ENCODE measurements at regions not wholly inside any gene's neighbourhood (a gene's known extent, or its start where the extent isn't known, plus 50 kb on each side); places are given as distances from the start of the nearest gene placed in this dataset.

- DNase-seq: no peak
- Mint-ChIP-seq H3K27ac (no peak overlapping the region), H3K36me3 (no peaks in the 10 kb centered on the region), H3K4me1 (ENCODE audit: low read depth) (no peaks in the 10 kb centered on the region), H3K4me3 (no peak overlapping the region), H3K27me3 (peaks cover 2% of the 10 kb centered on the region), H3K9me3 (no peaks in the 10 kb centered on the region)
- ChIA-PET POLR2A (no interaction called here), CTCF (no interaction called here)
- intact Hi-C loops (cut with micrococcal nuclease): no loop called here
These were observed 91.3 kb upstream of the TMEM106B start for GRCh38 chr7:12119620-12120303.

- ChIA-PET CTCF (no interaction called here), POLR2A (no interaction called here)
- Mint-ChIP-seq H3K4me1 (ENCODE audit: low read depth) (no peaks in the 10 kb centered on the region), H3K27ac (no peak overlapping the region), H3K9me3 (no peaks in the 10 kb centered on the region), H3K4me3 (no peak overlapping the region), H3K36me3 (no peaks in the 10 kb centered on the region), H3K27me3 (peaks cover 4% of the 10 kb centered on the region)
- intact Hi-C loops (cut with micrococcal nuclease): no loop called here
- DNase-seq: no peak
These were observed 90.5 kb upstream of the TMEM106B start for GRCh38 chr7:12120632-12121031.

GRCh38 chr7:12123172-12123571, 87.9 kb upstream of the TMEM106B start:
- H3K27me3 Mint-ChIP-seq: peaks cover 4% of the 10 kb centered on the region
- no peak for DNase-seq
- no peaks in the 10 kb centered on the region for H3K9me3 Mint-ChIP-seq
- H3K4me3 Mint-ChIP-seq: no peak overlapping the region
- intact Hi-C loops (cut with micrococcal nuclease): no loop called here
- ChIA-PET POLR2A (no interaction called here), CTCF (no interaction called here)
- H3K36me3 Mint-ChIP-seq: no peaks in the 10 kb centered on the region
- no peak overlapping the region for H3K27ac Mint-ChIP-seq
- H3K4me1 Mint-ChIP-seq (ENCODE audit: low read depth): no peaks in the 10 kb centered on the region

- Mint-ChIP-seq H3K9me3 (no peaks in the 10 kb centered on the region), H3K27me3 (peaks cover 4% of the 10 kb centered on the region), H3K27ac (no peak overlapping the region), H3K4me3 (no peak overlapping the region), H3K36me3 (no peaks in the 10 kb centered on the region), H3K4me1 (ENCODE audit: low read depth) (no peaks in the 10 kb centered on the region)
- intact Hi-C loops (cut with micrococcal nuclease): no loop called here
- no peak for DNase-seq
- CTCF ChIA-PET: no interaction called here
- POLR2A ChIA-PET: no interaction called here
These were observed 87.1 kb upstream of the TMEM106B start for GRCh38 chr7:12124028-12124427.

GRCh38 chr7:12127455-12127854, 83.6 kb upstream of the TMEM106B start:
- ChIA-PET POLR2A (no interaction called here), CTCF (no interaction called here)
- Mint-ChIP-seq H3K27ac (no peak overlapping the region), H3K27me3 (peaks cover 4% of the 10 kb centered on the region), H3K4me3 (no peak overlapping the region), H3K36me3 (no peaks in the 10 kb centered on the region), H3K9me3 (peaks cover 5% of the 10 kb centered on the region), H3K4me1 (ENCODE audit: low read depth) (peaks cover 11% of the 10 kb centered on the region)
- intact Hi-C loops (cut with micrococcal nuclease): no loop called here
- DNase-seq: no peak

GRCh38 chr7:12130609-12131008, 80.5 kb upstream of the TMEM106B start:
- H3K4me3 Mint-ChIP-seq: no peak overlapping the region
- no peaks in the 10 kb centered on the region for H3K27me3 Mint-ChIP-seq
- peaks cover 3% of the 10 kb centered on the region for H3K36me3 Mint-ChIP-seq
- intact Hi-C loops (cut with micrococcal nuclease): loop anchor here (2.0 kb wide), 1 partner anchor 126 kb away; no protein-coding TSS in a partner anchor
- H3K4me1 Mint-ChIP-seq (ENCODE audit: low read depth): peaks cover 11% of the 10 kb centered on the region
- DNase-seq: no peak
- H3K9me3 Mint-ChIP-seq: peaks cover 11% of the 10 kb centered on the region
- no peak overlapping the region for H3K27ac Mint-ChIP-seq
- POLR2A ChIA-PET: no interaction called here
- CTCF ChIA-PET: no interaction called here

GRCh38 chr7:12131122-12131521, 80.0 kb upstream of the TMEM106B start:
- H3K27me3 Mint-ChIP-seq: no peaks in the 10 kb centered on the region
- H3K4me3 Mint-ChIP-seq: no peak overlapping the region
- no peak overlapping the region for H3K27ac Mint-ChIP-seq
- POLR2A ChIA-PET: no interaction called here
- H3K4me1 Mint-ChIP-seq (ENCODE audit: low read depth): peaks cover 11% of the 10 kb centered on the region
- no peak for DNase-seq
- intact Hi-C loops (cut with micrococcal nuclease): loop anchor here (2.0 kb wide), 1 partner anchor 126 kb away; no protein-coding TSS in a partner anchor
- CTCF ChIA-PET: no interaction called here
- H3K9me3 Mint-ChIP-seq: peaks cover 11% of the 10 kb centered on the region
- H3K36me3 Mint-ChIP-seq: peaks cover 3% of the 10 kb centered on the region

- ChIA-PET CTCF (no interaction called here), POLR2A (no interaction called here)
- H3K36me3 Mint-ChIP-seq: peaks cover 3% of the 10 kb centered on the region
- peaks cover 11% of the 10 kb centered on the region for H3K4me1 Mint-ChIP-seq (ENCODE audit: low read depth)
- no peak overlapping the region for H3K4me3 Mint-ChIP-seq
- H3K9me3 Mint-ChIP-seq: peaks cover 11% of the 10 kb centered on the region
- H3K27me3 Mint-ChIP-seq: no peaks in the 10 kb centered on the region
- H3K27ac Mint-ChIP-seq: no peak overlapping the region
- DNase-seq: no peak
- intact Hi-C loops (cut with micrococcal nuclease): no loop called here
These were observed 77.2 kb upstream of the TMEM106B start for GRCh38 chr7:12133865-12134264.

- H3K27ac Mint-ChIP-seq: no peak overlapping the region
- H3K9me3 Mint-ChIP-seq: peaks cover 11% of the 10 kb centered on the region
- H3K36me3 Mint-ChIP-seq: peaks cover 3% of the 10 kb centered on the region
- no peaks in the 10 kb centered on the region for H3K27me3 Mint-ChIP-seq
- ChIA-PET POLR2A (no interaction called here), CTCF (no interaction called here)
- H3K4me3 Mint-ChIP-seq: no peak overlapping the region
- peaks cover 2% of the 10 kb centered on the region for H3K4me1 Mint-ChIP-seq (ENCODE audit: low read depth)
- DNase-seq: no peak
- intact Hi-C loops (cut with micrococcal nuclease): no loop called here
These were observed 74.6 kb upstream of the TMEM106B start for GRCh38 chr7:12136523-12136922.

- ChIA-PET POLR2A (no interaction called here), CTCF (no interaction called here)
- DNase-seq: no peak
- H3K4me3 Mint-ChIP-seq: no peak overlapping the region
- intact Hi-C loops (cut with micrococcal nuclease): no loop called here
- H3K27me3 Mint-ChIP-seq: no peaks in the 10 kb centered on the region
- H3K4me1 Mint-ChIP-seq (ENCODE audit: low read depth): no peaks in the 10 kb centered on the region
- peaks cover 8% of the 10 kb centered on the region for H3K9me3 Mint-ChIP-seq
- H3K27ac Mint-ChIP-seq: no peak overlapping the region
- H3K36me3 Mint-ChIP-seq: peaks cover 3% of the 10 kb centered on the region
These were observed 73.8 kb upstream of the TMEM106B start for GRCh38 chr7:12137283-12137682.

- ChIA-PET POLR2A (no interaction called here), CTCF (no interaction called here)
These were observed 72.7 kb upstream of the TMEM106B start for GRCh38 chr7:12138421-12138820.

GRCh38 chr7:12139416-12139815, 71.7 kb upstream of the TMEM106B start:
- Mint-ChIP-seq H3K4me3 (no peak overlapping the region), H3K4me1 (ENCODE audit: low read depth) (no peaks in the 10 kb centered on the region), H3K36me3 (peaks cover 3% of the 10 kb centered on the region), H3K9me3 (peaks cover 8% of the 10 kb centered on the region), H3K27me3 (no peaks in the 10 kb centered on the region), H3K27ac (no peak overlapping the region)
- ChIA-PET POLR2A (no interaction called here), CTCF (no interaction called here)
- intact Hi-C loops (cut with micrococcal nuclease): no loop called here
- no peak for DNase-seq

More at GRCh38 chr7:12138421-12138820, 72.7 kb upstream of the TMEM106B start:
- no peak overlapping the region for H3K27ac Mint-ChIP-seq
- H3K4me1 Mint-ChIP-seq (ENCODE audit: low read depth): no peaks in the 10 kb centered on the region
- H3K9me3 Mint-ChIP-seq: peaks cover 2% of the 10 kb centered on the region
- DNase-seq: no peak
- no peak overlapping the region for H3K4me3 Mint-ChIP-seq
- intact Hi-C loops (cut with micrococcal nuclease): no loop called here
- no peaks in the 10 kb centered on the region for H3K27me3 Mint-ChIP-seq
- peaks cover 4% of the 10 kb centered on the region for H3K36me3 Mint-ChIP-seq

- ChIA-PET POLR2A (no interaction called here), CTCF (no interaction called here)
- H3K9me3 Mint-ChIP-seq: peaks cover 8% of the 10 kb centered on the region
- no peak overlapping the region for H3K4me3 Mint-ChIP-seq
- DNase-seq: no peak
- intact Hi-C loops (cut with micrococcal nuclease): no loop called here
- H3K27ac Mint-ChIP-seq: no peak overlapping the region
- H3K27me3 Mint-ChIP-seq: no peaks in the 10 kb centered on the region
- H3K4me1 Mint-ChIP-seq (ENCODE audit: low read depth): no peaks in the 10 kb centered on the region
- H3K36me3 Mint-ChIP-seq: peaks cover 3% of the 10 kb centered on the region
These were observed 64.3 kb upstream of the TMEM106B start for GRCh38 chr7:12146813-12147212.
